ENCODE measurements at regions not wholly inside any gene's neighbourhood (a gene's known extent, or its start where the extent isn't known, plus 50 kb on each side); places are given as distances from the start of the nearest gene placed in this dataset.

DNA sequence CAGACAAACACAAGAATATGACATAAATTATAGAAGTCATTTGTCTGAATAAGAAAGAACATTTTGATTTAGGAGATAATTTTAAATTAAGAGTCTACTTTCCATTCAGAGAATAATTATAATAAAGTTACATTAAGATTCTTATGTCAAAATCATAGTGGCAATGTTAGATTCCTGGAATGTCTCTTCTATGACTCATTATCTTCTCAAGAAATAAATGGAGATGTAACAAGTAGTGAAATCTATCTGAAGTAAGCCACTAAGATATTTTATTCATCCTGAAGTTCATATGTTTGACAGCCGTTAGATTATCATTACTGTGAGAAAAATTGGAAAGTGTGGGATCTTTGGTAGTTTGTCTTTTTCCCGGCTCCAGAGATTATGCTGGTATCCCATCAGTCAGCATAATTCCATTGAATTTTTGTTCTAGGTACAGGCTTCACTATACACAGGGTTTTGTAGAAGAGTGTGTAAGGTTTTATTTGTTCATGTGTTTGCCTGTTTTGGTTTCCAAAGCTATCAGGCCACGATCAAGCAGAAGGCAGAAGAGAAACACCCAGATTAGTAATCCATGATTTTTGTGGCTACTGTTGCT lies 1246.6 kb upstream of the LRRTM1 start:
- Histone ChIP-seq H2AFZ (ENCODE audit: low read depth, low read length) (no peak overlapping the region), H3K36me3 (ENCODE audit: insufficient read depth, low read length) (no peaks in the 10 kb centered on the region), H3K27me3 (ENCODE audit: insufficient read depth, low read length) (no peaks in the 10 kb centered on the region), H3K4me3 (ENCODE audit: low read length) (no peak overlapping the region), H3K4me1 (ENCODE audit: insufficient read depth, low read length) (no peaks in the 10 kb centered on the region), H3K9me3 (ENCODE audit: low read length) (no peaks in the 10 kb centered on the region)

- Histone ChIP-seq H2AFZ (ENCODE audit: low read depth, low read length) (no peak overlapping the region), H3K27me3 (ENCODE audit: insufficient read depth, low read length) (no peaks in the 10 kb centered on the region), H3K4me1 (ENCODE audit: insufficient read depth, low read length) (no peaks in the 10 kb centered on the region)
These were observed 1245.7 kb upstream of the LRRTM1 start for GRCh38 chr2:81550277-81550676.

GRCh38 chr2:81549646-81550045 lies 1245.1 kb upstream of the LRRTM1 start:
- Histone ChIP-seq H3K4me3 (ENCODE audit: low read length) (no peak overlapping the region), H3K36me3 (ENCODE audit: insufficient read depth, low read length) (no peaks in the 10 kb centered on the region), H2AFZ (ENCODE audit: low read depth, low read length) (no peak overlapping the region), H3K9me3 (ENCODE audit: low read length) (no peaks in the 10 kb centered on the region), H3K4me1 (ENCODE audit: insufficient read depth, low read length) (no peaks in the 10 kb centered on the region), H3K27me3 (ENCODE audit: insufficient read depth, low read length) (no peaks in the 10 kb centered on the region)

More at GRCh38 chr2:81550277-81550676, 1245.7 kb upstream of the LRRTM1 start:
- H3K9me3 ChIP-seq (ENCODE audit: low read length) = no peaks in the 10 kb centered on the region
- no peaks in the 10 kb centered on the region for H3K36me3 ChIP-seq (ENCODE audit: insufficient read depth, low read length)
- H3K4me3 ChIP-seq (ENCODE audit: low read length) = no peak overlapping the region

GRCh38 chr2:81545626-81546025 lies 1241.1 kb upstream of the LRRTM1 start:
- Histone ChIP-seq H2AFZ (ENCODE audit: low read depth, low read length) (no peak overlapping the region), H3K9me3 (ENCODE audit: low read length) (no peaks in the 10 kb centered on the region), H3K36me3 (ENCODE audit: insufficient read depth, low read length) (no peaks in the 10 kb centered on the region), H3K4me1 (ENCODE audit: insufficient read depth, low read length) (no peaks in the 10 kb centered on the region), H3K27me3 (ENCODE audit: insufficient read depth, low read length) (no peaks in the 10 kb centered on the region), H3K4me3 (ENCODE audit: low read length) (no peak overlapping the region)

DNA sequence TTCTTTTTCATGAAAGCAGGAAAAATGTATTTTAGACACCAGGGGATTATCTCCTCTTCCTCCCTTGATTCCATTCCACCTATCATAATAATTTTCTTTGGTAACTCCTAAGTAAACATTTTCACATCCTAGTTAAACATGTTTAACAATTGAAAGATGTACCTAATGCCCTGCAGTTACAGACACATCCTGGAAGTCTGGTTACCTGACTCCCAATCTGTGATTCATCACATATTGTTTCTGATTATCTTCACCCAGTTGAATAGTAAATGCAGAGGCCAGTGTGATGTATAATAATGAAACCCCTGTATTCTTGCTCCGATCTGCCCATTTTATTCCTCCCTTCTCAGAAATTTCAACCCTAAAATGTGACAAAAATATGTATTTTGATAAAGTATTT lies 1237.6 kb upstream of the LRRTM1 start:
- Histone ChIP-seq H3K9me3 (ENCODE audit: low read length) (no peaks in the 10 kb centered on the region), H3K36me3 (ENCODE audit: insufficient read depth, low read length) (no peaks in the 10 kb centered on the region), H3K4me1 (ENCODE audit: insufficient read depth, low read length) (no peaks in the 10 kb centered on the region), H3K27me3 (ENCODE audit: insufficient read depth, low read length) (no peaks in the 10 kb centered on the region), H3K4me3 (ENCODE audit: low read length) (no peak overlapping the region), H2AFZ (ENCODE audit: low read depth, low read length) (no peak overlapping the region)

DNA sequence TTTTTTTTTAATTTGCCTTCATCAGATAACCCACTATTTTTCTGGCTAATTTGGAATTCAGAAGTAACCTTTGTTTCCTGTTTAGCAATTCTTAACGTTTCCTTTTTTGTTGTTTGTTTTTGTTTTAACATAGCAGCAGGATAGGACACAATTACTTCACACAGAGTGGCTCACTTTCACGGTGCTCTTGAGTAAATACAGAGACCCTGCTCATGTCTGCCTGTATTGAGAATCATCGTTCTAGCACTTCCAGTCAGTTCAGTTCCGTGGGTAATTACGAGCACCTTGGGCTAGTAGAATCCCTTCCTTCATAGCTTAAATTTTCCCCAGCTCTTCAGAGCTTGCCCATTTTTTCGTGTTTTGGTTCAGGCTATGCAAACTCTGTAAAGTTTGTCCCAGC lies 1225.4 kb upstream of the LRRTM1 start:
- Histone ChIP-seq H3K27me3 (ENCODE audit: insufficient read depth, low read length) (no peaks in the 10 kb centered on the region), H3K9me3 (ENCODE audit: low read length) (no peaks in the 10 kb centered on the region), H3K4me1 (ENCODE audit: insufficient read depth, low read length) (no peaks in the 10 kb centered on the region), H3K36me3 (ENCODE audit: insufficient read depth, low read length) (no peaks in the 10 kb centered on the region), H2AFZ (ENCODE audit: low read depth, low read length) (no peak overlapping the region), H3K4me3 (ENCODE audit: low read length) (no peak overlapping the region)

DNA sequence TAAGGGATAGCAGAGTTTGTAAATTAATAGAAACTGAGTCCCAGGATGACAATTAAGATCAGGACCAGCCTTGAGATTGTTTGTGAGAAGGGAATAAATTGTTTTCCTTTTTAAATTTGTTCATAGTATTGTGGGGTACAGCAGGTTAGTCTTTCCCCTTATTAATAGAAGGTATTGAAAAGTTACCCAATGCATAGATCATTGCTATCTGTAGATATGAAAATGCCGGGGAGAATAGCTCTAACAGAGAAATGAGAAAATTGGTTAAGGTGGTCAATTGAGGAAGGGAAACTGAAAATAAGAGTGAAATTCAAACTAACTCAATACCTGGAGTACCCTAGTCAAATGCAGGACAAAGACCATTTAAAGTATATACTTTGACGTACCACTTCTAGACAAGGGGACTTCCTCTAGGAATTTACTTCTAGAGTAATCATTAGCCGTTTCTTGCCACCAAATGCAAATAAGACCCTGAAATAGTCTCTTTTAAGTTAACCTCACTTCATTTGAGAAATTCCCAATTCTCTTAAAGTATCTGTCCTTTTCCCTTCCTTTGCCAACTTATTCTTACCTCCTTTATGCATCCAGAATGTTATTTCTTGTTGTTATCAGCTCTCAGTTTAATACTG lies 1224.4 kb upstream of the LRRTM1 start:
- H3K4me1 ChIP-seq (ENCODE audit: insufficient read depth, low read length) = no peaks in the 10 kb centered on the region
- no peaks in the 10 kb centered on the region for H3K27me3 ChIP-seq (ENCODE audit: insufficient read depth, low read length)
- no peak overlapping the region for H2AFZ ChIP-seq (ENCODE audit: low read depth, low read length)
- no peak overlapping the region for H3K4me3 ChIP-seq (ENCODE audit: low read length)
- no peaks in the 10 kb centered on the region for H3K36me3 ChIP-seq (ENCODE audit: insufficient read depth, low read length)
- no peaks in the 10 kb centered on the region for H3K9me3 ChIP-seq (ENCODE audit: low read length)

DNA sequence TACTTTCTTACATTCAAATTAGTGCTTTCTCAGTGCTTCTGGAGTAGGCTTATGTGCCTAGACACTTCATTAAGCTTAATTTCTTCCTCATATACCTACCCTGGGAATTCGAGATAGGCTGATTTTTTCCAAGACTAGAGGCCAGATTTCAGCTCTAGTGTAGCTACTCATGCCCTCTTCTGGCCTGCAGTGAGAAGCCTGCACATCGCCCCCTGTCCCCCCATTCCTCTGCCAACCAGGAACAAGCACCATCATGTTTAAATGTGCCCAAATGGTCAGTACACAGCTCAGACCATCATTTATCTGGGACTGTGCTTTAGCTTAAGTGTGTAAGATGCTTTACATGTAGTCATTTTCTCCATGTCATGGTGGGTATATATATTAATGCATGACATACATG lies 1218.8 kb upstream of the LRRTM1 start:
- no peak overlapping the region for H3K4me3 ChIP-seq (ENCODE audit: low read length)
- no peaks in the 10 kb centered on the region for H3K9me3 ChIP-seq (ENCODE audit: low read length)
- no peaks in the 10 kb centered on the region for H3K36me3 ChIP-seq (ENCODE audit: insufficient read depth, low read length)
- no peak overlapping the region for H2AFZ ChIP-seq (ENCODE audit: low read depth, low read length)
- H3K4me1 ChIP-seq (ENCODE audit: insufficient read depth, low read length) = no peaks in the 10 kb centered on the region
- no peaks in the 10 kb centered on the region for H3K27me3 ChIP-seq (ENCODE audit: insufficient read depth, low read length)

DNA sequence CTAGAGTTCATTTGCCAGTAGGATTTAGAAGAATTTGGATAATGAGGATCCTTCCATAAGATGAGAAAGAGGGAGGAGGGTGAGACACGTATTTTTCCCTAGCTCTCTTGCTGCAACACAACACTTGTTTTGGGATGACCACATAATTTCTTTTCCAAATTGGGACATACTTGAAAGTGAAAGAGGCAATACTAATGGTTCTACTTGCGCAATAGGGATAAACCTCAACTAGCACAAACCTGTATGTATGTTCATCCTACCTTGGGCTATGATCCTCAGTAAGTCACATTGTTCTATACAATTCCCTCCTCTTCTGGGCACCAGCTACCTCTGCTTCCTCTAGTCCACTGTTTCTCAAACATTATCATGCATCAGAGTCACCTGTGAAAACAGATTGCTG lies 1208.8 kb upstream of the LRRTM1 start:
- Histone ChIP-seq H3K9me3 (ENCODE audit: low read length) (no peaks in the 10 kb centered on the region), H3K4me3 (ENCODE audit: low read length) (no peak overlapping the region), H2AFZ (ENCODE audit: low read depth, low read length) (no peak overlapping the region), H3K36me3 (ENCODE audit: insufficient read depth, low read length) (no peaks in the 10 kb centered on the region), H3K4me1 (ENCODE audit: insufficient read depth, low read length) (no peaks in the 10 kb centered on the region), H3K27me3 (ENCODE audit: insufficient read depth, low read length) (no peaks in the 10 kb centered on the region)

- no peak overlapping the region for H3K4me3 ChIP-seq (ENCODE audit: low read length)
- H3K36me3 ChIP-seq (ENCODE audit: insufficient read depth, low read length) = no peaks in the 10 kb centered on the region
- no peaks in the 10 kb centered on the region for H3K9me3 ChIP-seq (ENCODE audit: low read length)
- H3K4me1 ChIP-seq (ENCODE audit: insufficient read depth, low read length) = no peaks in the 10 kb centered on the region
- no peaks in the 10 kb centered on the region for H3K27me3 ChIP-seq (ENCODE audit: insufficient read depth, low read length)
- no peak overlapping the region for H2AFZ ChIP-seq (ENCODE audit: low read depth, low read length)
These were observed 1201.0 kb upstream of the LRRTM1 start for GRCh38 chr2:81505586-81505985.

DNA sequence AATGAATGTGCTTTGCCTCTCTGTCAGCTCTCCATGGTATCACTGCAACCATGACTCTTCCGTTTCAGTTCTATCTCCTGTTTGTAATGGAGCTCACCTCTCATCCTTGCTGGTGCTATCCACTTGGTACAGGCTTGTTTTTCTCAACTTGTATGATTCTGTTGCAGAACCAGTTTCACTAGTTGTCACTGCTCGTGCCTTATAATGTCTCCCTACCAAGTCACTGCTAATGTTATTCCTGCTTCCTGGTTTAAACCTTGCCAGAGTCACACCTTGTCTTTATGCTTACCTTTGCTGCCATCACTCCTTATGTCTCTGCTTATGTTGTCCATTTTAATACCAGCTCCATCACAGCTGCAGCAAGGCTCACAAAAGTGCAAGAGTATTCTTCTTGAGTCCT lies 1191.0 kb upstream of the LRRTM1 start:
- Histone ChIP-seq H3K4me1 (ENCODE audit: insufficient read depth, low read length) (no peaks in the 10 kb centered on the region), H3K36me3 (ENCODE audit: insufficient read depth, low read length) (no peaks in the 10 kb centered on the region), H3K27me3 (ENCODE audit: insufficient read depth, low read length) (no peaks in the 10 kb centered on the region), H2AFZ (ENCODE audit: low read depth, low read length) (no peak overlapping the region), H3K4me3 (ENCODE audit: low read length) (no peak overlapping the region), H3K9me3 (ENCODE audit: low read length) (no peaks in the 10 kb centered on the region)

- Histone ChIP-seq H3K27me3 (ENCODE audit: insufficient read depth, low read length) (no peaks in the 10 kb centered on the region), H3K36me3 (ENCODE audit: insufficient read depth, low read length) (no peaks in the 10 kb centered on the region), H3K4me1 (ENCODE audit: insufficient read depth, low read length) (no peaks in the 10 kb centered on the region), H2AFZ (ENCODE audit: low read depth, low read length) (no peak overlapping the region), H3K9me3 (ENCODE audit: low read length) (no peaks in the 10 kb centered on the region), H3K4me3 (ENCODE audit: low read length) (no peak overlapping the region)
These were observed 1178.7 kb upstream of the LRRTM1 start for GRCh38 chr2:81483254-81483653.

GRCh38 chr2:81481994-81482368 lies 1177.4 kb upstream of the LRRTM1 start:
- H3K4me1 ChIP-seq (ENCODE audit: insufficient read depth, low read length) = no peaks in the 10 kb centered on the region
- no peak overlapping the region for H2AFZ ChIP-seq (ENCODE audit: low read depth, low read length)
- no peak overlapping the region for H3K4me3 ChIP-seq (ENCODE audit: low read length)
- H3K36me3 ChIP-seq (ENCODE audit: insufficient read depth, low read length) = no peaks in the 10 kb centered on the region
- H3K9me3 ChIP-seq (ENCODE audit: low read length) = no peaks in the 10 kb centered on the region
- no peaks in the 10 kb centered on the region for H3K27me3 ChIP-seq (ENCODE audit: insufficient read depth, low read length)
